Spleen (tissue), 11 donors: ENCODE measurements at regions not wholly inside any gene's neighbourhood (a gene's known extent, or its start where the extent isn't known, plus 50 kb on each side); places are given as distances from the start of the nearest gene placed in this dataset.

Experiments used
- DNase-seq: peaks from one replicate; pipeline ENCODE4 v3.0.0-alpha.2; 2020
- H3K27ac ChIP-seq, 8 donors: fragments of 200-600 bp; sonication (generic) in 7 of 8; 1 replicate in 4 of 8; 2 replicates in 4 of 8; pipeline versions ENCODE4 v1.5.0 to v1.8.0; 2016 to 2021; ENCODE audit warnings: inconsistent platforms in 4 of 8, mild to moderate bottlenecking in 4 of 8, moderate library complexity in 1 of 8
- H3K27me3 ChIP-seq, 7 donors: fragments of 200-600 bp; sonication (generic) in 6 of 7; replicated peaks in 1 of 7; 1 replicate in 4 of 7; 2 replicates in 3 of 7; pipeline versions ENCODE4 v1.5.0 to v1.8.0; 2016 to 2021; ENCODE audit warnings: inconsistent platforms in 3 of 7, mild to moderate bottlenecking in 1 of 7
- H3K36me3 ChIP-seq, 6 donors: fragments of 200-600 bp; sonication (generic) in 5 of 6; 1 replicate in 4 of 6; 2 replicates in 2 of 6; pipeline versions ENCODE4 v1.5.0 to v1.8.0; 2016 to 2021; ENCODE audit warnings: inconsistent platforms in 2 of 6
- H3K4me1 ChIP-seq, 6 donors: fragments of 200-600 bp; sonication (generic) in 5 of 6; 1 replicate in 3 of 6; 2 replicates in 3 of 6; pipeline versions ENCODE4 v1.5.0 to v1.8.0; 2016 to 2021; ENCODE audit warnings: inconsistent platforms in 3 of 6
- H3K4me3 ChIP-seq, 8 donors: fragments of 200-600 bp; sonication (generic) in 7 of 8; 1 replicate in 4 of 8; 2 replicates in 4 of 8; pipeline versions ENCODE4 v1.5.0 to v1.8.0; 2016 to 2021; ENCODE audit warnings: inconsistent platforms in 4 of 8, mild to moderate bottlenecking in 4 of 8, moderate library complexity in 2 of 8
- H3K9me3 ChIP-seq, 8 donors: fragments of 200-600 bp; sonication (generic) in 7 of 8; 1 replicate in 4 of 8; 2 replicates in 4 of 8; pipeline versions ENCODE4 v1.5.0 to v1.8.0; 2016 to 2021; ENCODE audit warnings: inconsistent platforms in 4 of 8
- CTCF ChIP-seq, 11 experiments: fragments of 200-600 bp in 7 of 11; fragments of 450-650 bp in 4 of 11; sonication (generic) in 4 of 11; IDR thresholded peaks in 8 of 11; conservative IDR thresholded peaks in 3 of 11; 1 replicate in 7 of 11; 2 replicates in 4 of 11; pipeline versions ENCODE4 v1.4.0 to v1.8.0; 2016 to 2021; ENCODE audit warnings: antibody characterized with exemption in 11 of 11, inconsistent platforms in 4 of 11, mild to moderate bottlenecking in 1 of 11
- POLR2A ChIP-seq, 3 donors: fragments of 450-650 bp; IDR thresholded peaks; one replicate each; pipeline ENCODE4 v1.5.1; 2017; ENCODE audit warnings: antibody characterized with exemption in 3 of 3, mild to moderate bottlenecking in 1 of 3
- POLR2AphosphoS5 ChIP-seq, 3 donors: sonication (generic); formaldehyde crosslinking; IDR thresholded peaks; one replicate each; pipeline ENCODE4 v1.5.1; 2017; ENCODE audit warnings: antibody characterized with exemption in 3 of 3
- WGBS, 5 donors: extraction: QIAGEN DNeasy Blood & Tissue Kit in 3 of 5; methylation state at CpG; one replicate each; pipeline versions ENCODE4 v1.1.5 to v1.1.7; 2013 to 2018; 5-methylcytosine and 5-hydroxymethylcytosine counted together
- intact Hi-C: fragments of 100-400 bp; cut with DNase I; formaldehyde crosslinking; loops from one replicate; pipeline ENCODE4 v1.15.0; 2023; ENCODE audit warnings: low total_unique reads
- donor health status: healthy with polysubstance abuse.
- donor health status: DM: no; HTN: no; CAD: no; lungs with moderate emphysema.
- donor health status: DM: no; HTN: no; CAD: no.
- donor health status: Bipolar disorder and iron deficiency.
- donor health status: healthy.
- donor health status: DM: no; HTN: no; CAD: no.
- donor health status: DM: yes; HTN: yes; CAD: no.

- no peaks in the 10 kb centered on the region for H3K27me3 ChIP-seq
- no peak for TF ChIP-seq POLR2A (IDR thresholded peaks at IDR 0.05)
- no peak for TF ChIP-seq CTCF (IDR thresholded peaks at IDR 0.05 in 8 of 11, conservative IDR thresholded peaks at IDR 0.05 in 3 of 11)
- no peak for TF ChIP-seq POLR2AphosphoS5 (IDR thresholded peaks at IDR 0.05)
- H3K9me3 ChIP-seq, result no peaks in the 10 kb centered on the region
- WGBS, 5 donors, result 91 to 96% (median 95%) methylated on average over 4 of the region's 4 CpGs
- DNase-seq, result no peak
- intact Hi-C loops, result no loop called here
- no peak overlapping the region for H3K27ac ChIP-seq
- no peaks in the 10 kb centered on the region for H3K4me1 ChIP-seq
- no peak overlapping the region for H3K4me3 ChIP-seq
- no peaks in the 10 kb centered on the region for H3K36me3 ChIP-seq
Measured at GRCh38 chr17:71071041-71071440, 901.7 kb downstream of the KCNJ2 start.

- WGBS, 5 donors, result 84 to 88% (median 85%) methylated on average over 10 of the region's 10 CpGs
- intact Hi-C loops, result no loop called here
- Histone ChIP-seq H3K4me3 (no peak overlapping the region), H3K36me3 (no peaks in the 10 kb centered on the region), H3K4me1 (no peaks in the 10 kb centered on the region), H3K27me3 (no peaks in the 10 kb centered on the region), H3K27ac (no peak overlapping the region), H3K9me3 (no peaks in the 10 kb centered on the region)
- DNase-seq, result no peak
- no peak for TF ChIP-seq POLR2A (IDR thresholded peaks at IDR 0.05)
- no peak for TF ChIP-seq POLR2AphosphoS5 (IDR thresholded peaks at IDR 0.05)
- TF ChIP-seq CTCF (IDR thresholded peaks at IDR 0.05 in 8 of 11, conservative IDR thresholded peaks at IDR 0.05 in 3 of 11), result no peak
Measured at GRCh38 chr17:71071837-71072236, 902.5 kb downstream of the KCNJ2 start.

GRCh38 chr17:71080937-71081336 is 911.6 kb downstream of the KCNJ2 start:
- no peaks in the 10 kb centered on the region for H3K36me3 ChIP-seq
- no peak for DNase-seq
- H3K4me3 ChIP-seq, result no peak overlapping the region
- WGBS, 5 donors, result 84 to 88% (median 87%) methylated on average over 11 of the region's 11 CpGs
- H3K4me1 ChIP-seq, result no peaks in the 10 kb centered on the region
- intact Hi-C loops, result no loop called here
- H3K27ac ChIP-seq, result no peak overlapping the region
- no peaks in the 10 kb centered on the region for H3K27me3 ChIP-seq
- peaks cover 0 to 3% (median 0%) of the 10 kb centered on the region in 8 donors for H3K9me3 ChIP-seq
- no peak for TF ChIP-seq POLR2AphosphoS5 (IDR thresholded peaks at IDR 0.05)
- TF ChIP-seq POLR2A (IDR thresholded peaks at IDR 0.05), result no peak
- no peak for TF ChIP-seq CTCF (IDR thresholded peaks at IDR 0.05 in 8 of 11, conservative IDR thresholded peaks at IDR 0.05 in 3 of 11)

GRCh38 chr17:71081666-71082065 is 912.3 kb downstream of the KCNJ2 start:
- Histone ChIP-seq H3K4me3 (no peak overlapping the region), H3K27me3 (no peaks in the 10 kb centered on the region), H3K36me3 (no peaks in the 10 kb centered on the region), H3K4me1 (no peaks in the 10 kb centered on the region), H3K27ac (no peak overlapping the region), H3K9me3 (peaks cover 0 to 3% (median 0%) of the 10 kb centered on the region in 8 donors)
- intact Hi-C loops, result no loop called here
- TF ChIP-seq POLR2AphosphoS5 (IDR thresholded peaks at IDR 0.05) (no peak), CTCF (IDR thresholded peaks at IDR 0.05 in 8 of 11, conservative IDR thresholded peaks at IDR 0.05 in 3 of 11) (no peak), POLR2A (IDR thresholded peaks at IDR 0.05) (no peak)
- DNase-seq, result no peak
